MM.1S (cell line): ENCODE measurements at regions not wholly inside any gene's neighbourhood (a gene's known extent, or its start where the extent isn't known, plus 50 kb on each side); places are given as distances from the start of the nearest gene placed in this dataset.

Source experiments
- DNase-seq: peaks from one replicate; pipeline ENCODE4 v3.0.0-alpha.2; 2015
- H2AFZ ChIP-seq: fragments of 300-600 bp; sonication (generic); 2 replicates; pipeline ENCODE4 v1.6.0; 2016; ENCODE audit warnings: antibody characterized with exemption, low read length
- H3F3A ChIP-seq: fragments of 300-600 bp; sonication (generic); 2 replicates; pipeline ENCODE4 v1.6.1; 2016; ENCODE audit warnings: mild to moderate bottlenecking, antibody characterized with exemption, low read length, moderate library complexity, mixed read lengths; ENCODE audit not compliant: insufficient read depth
- H3K27ac ChIP-seq: fragments of 300-600 bp; sonication (generic); 2 replicates; pipeline ENCODE4 v1.5.1; 2016; ENCODE audit warnings: mild to moderate bottlenecking, low read length
- H3K27me3 ChIP-seq: fragments of 300-600 bp; sonication (generic); replicated peaks from 2 replicates; pipeline ENCODE4 v1.6.0; 2016; ENCODE audit warnings: low read length; ENCODE audit not compliant: insufficient read depth
- H3K36me3 ChIP-seq: fragments of 300-600 bp; sonication (generic); replicated peaks from 2 replicates; pipeline ENCODE4 v1.6.1; 2016; ENCODE audit warnings: mild to moderate bottlenecking, low read length, mixed read lengths; ENCODE audit not compliant: insufficient read depth
- H3K4me1 ChIP-seq: fragments of 300-600 bp; sonication (generic); 2 replicates; pipeline ENCODE4 v1.6.1; 2016; ENCODE audit warnings: low read length, mixed read lengths
- H3K4me2 ChIP-seq: fragments of 300-600 bp; sonication (generic); 2 replicates; pipeline ENCODE4 v1.6.0; 2016; ENCODE audit warnings: low read depth, low read length
- H3K4me3 ChIP-seq: fragments of 300-600 bp; sonication (generic); 2 replicates; pipeline ENCODE4 v1.5.1; 2016; ENCODE audit warnings: low read length, mixed read lengths
- H3K79me2 ChIP-seq: fragments of 300-600 bp; sonication (generic); 2 replicates; pipeline ENCODE4 v1.6.1; 2016; ENCODE audit warnings: mixed run types, low read length, mixed read lengths
- H3K9ac ChIP-seq: fragments of 300-600 bp; sonication (generic); 2 replicates; pipeline ENCODE4 v1.6.1; 2016; ENCODE audit warnings: low read length, mixed read lengths
- H3K9me2 ChIP-seq: fragments of 300-600 bp; sonication (generic); replicated peaks from 2 replicates; pipeline ENCODE4 v1.6.1; 2016; ENCODE audit warnings: mild to moderate bottlenecking, low read length, mixed read lengths; ENCODE audit not compliant: insufficient read depth
- H3K9me3 ChIP-seq: fragments of 300-600 bp; sonication (generic); replicated peaks from 2 replicates; pipeline ENCODE4 v1.6.1; 2016; ENCODE audit warnings: mild to moderate bottlenecking, low read length, mixed read lengths; ENCODE audit not compliant: insufficient read depth
- H4K20me1 ChIP-seq: fragments of 300-600 bp; sonication (generic); 2 replicates; pipeline ENCODE4 v1.6.1; 2016; ENCODE audit warnings: mild to moderate bottlenecking, low read length, moderate library complexity, mixed read lengths; ENCODE audit not compliant: insufficient read depth
- CTCF ChIP-seq: fragments of 300-600 bp; sonication (generic); IDR thresholded peaks from 2 replicates; pipeline ENCODE4 v1.5.1; 2016; ENCODE audit warnings: antibody characterized with exemption, low read length, mixed read lengths
- EZH2 ChIP-seq: fragments of 300-600 bp; sonication (generic); optimal IDR thresholded peaks from 2 replicates; pipeline ENCODE3; 2017; ENCODE audit warnings: low read depth, mild to moderate bottlenecking, antibody characterized with exemption, low read length, mixed read lengths
- EZH2phosphoT487 ChIP-seq: fragments of 300-600 bp; sonication (generic); IDR thresholded peaks from 2 replicates; pipeline ENCODE4 v1.6.1; 2018; ENCODE audit warnings: antibody characterized with exemption, low read length

DNA sequence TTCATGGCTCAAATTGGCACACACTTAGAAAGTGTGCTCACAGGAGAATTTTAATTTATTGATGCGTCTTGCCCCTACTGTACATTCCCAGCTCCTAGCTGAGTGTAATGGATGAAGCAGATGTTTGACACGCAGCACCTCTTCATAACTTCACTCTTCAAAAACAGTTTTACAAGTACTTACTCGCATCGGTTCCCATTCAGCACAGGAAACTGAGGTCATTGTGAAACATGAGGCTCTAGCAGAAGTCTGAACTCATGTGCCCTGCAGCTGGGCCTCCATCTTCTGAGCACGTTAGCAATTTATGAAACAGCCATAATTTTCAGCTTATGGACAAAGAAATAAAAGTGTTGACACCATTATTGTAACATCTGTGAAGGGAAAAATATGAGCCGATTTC, 558.9 kb upstream of the MGMT start:
- H4K20me1 ChIP-seq = no peaks in the 10 kb centered on the region
- H3K79me2 ChIP-seq = no peaks in the 10 kb centered on the region
- peak overlapping the region; percentile 37; the same call in 1 of the 2 replicates for H2AFZ ChIP-seq
- peak; percentile 93 for DNase-seq
- H3K9me2 ChIP-seq = no peaks in the 10 kb centered on the region
- H3K4me1 ChIP-seq = peaks cover 37% of the 10 kb centered on the region
- TF ChIP-seq EZH2 (no peak), EZH2phosphoT487 (no peak), CTCF (no peak)
- no peaks in the 10 kb centered on the region for H3K27me3 ChIP-seq
- no peaks in the 10 kb centered on the region for H3K36me3 ChIP-seq
- H3K4me2 ChIP-seq = peak overlapping the region; percentile 38
- H3F3A ChIP-seq = peaks cover 13% of the 10 kb centered on the region
- H3K4me3 ChIP-seq = 0 out of 2 replicates have a peak overlapping the region, but pooled peaks have one; percentile 5
- H3K9me3 ChIP-seq = no peaks in the 10 kb centered on the region
- H3K9ac ChIP-seq = peak overlapping the region; percentile 36; the same call in 1 of the 2 replicates
- peak overlapping the region; percentile 75 for H3K27ac ChIP-seq

DNA sequence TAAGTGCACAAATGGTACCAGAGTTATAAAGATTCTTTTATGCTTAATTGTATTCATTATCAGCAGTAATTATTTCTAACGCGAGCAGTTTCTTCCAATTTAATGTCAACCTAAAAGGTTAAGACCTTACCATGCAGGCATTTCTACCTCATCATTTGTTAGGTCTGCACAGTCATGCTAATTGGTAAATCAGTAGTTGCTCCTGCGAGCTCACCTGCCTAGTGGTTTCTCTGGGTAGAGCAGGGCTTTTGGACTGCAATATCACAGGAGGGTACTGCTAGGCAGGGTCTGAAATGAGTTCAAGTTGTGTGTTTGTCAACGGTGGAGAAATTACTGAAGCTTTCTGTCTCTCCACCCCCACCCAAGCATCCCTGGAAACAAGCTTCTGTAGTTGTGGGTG, 558.5 kb upstream of the MGMT start:
- no peaks in the 10 kb centered on the region for H3K36me3 ChIP-seq
- no peaks in the 10 kb centered on the region for H3K9me3 ChIP-seq
- H3F3A ChIP-seq = peaks cover 17% of the 10 kb centered on the region
- no peaks in the 10 kb centered on the region for H4K20me1 ChIP-seq
- H3K4me3 ChIP-seq = no peak overlapping the region
- no peak overlapping the region for H3K9ac ChIP-seq
- H3K27me3 ChIP-seq = no peaks in the 10 kb centered on the region
- peak; percentile 33 for TF ChIP-seq CTCF
- no peak for TF ChIP-seq EZH2
- TF ChIP-seq EZH2phosphoT487 = no peak
- no peaks in the 10 kb centered on the region for H3K79me2 ChIP-seq
- H3K27ac ChIP-seq = peak overlapping the region; percentile 75
- peak overlapping the region; percentile 37; the same call in 1 of the 2 replicates for H2AFZ ChIP-seq
- no peaks in the 10 kb centered on the region for H3K9me2 ChIP-seq
- H3K4me1 ChIP-seq = peaks cover 41% of the 10 kb centered on the region
- DNase-seq = peak; percentile 57
- H3K4me2 ChIP-seq = peak overlapping the region; percentile 38

GRCh38 chr10:128912568-128913311, 554.3 kb upstream of the MGMT start:
- TF ChIP-seq EZH2 = no peak
- TF ChIP-seq EZH2phosphoT487 = no peak
- TF ChIP-seq CTCF = no peak
- Histone ChIP-seq H3K9me3 (no peaks in the 10 kb centered on the region), H3K27ac (peak overlapping the region; percentile 69), H3F3A (peaks cover 23% of the 10 kb centered on the region), H3K4me2 (peak overlapping the region; percentile 67), H3K36me3 (no peaks in the 10 kb centered on the region), H3K9me2 (no peaks in the 10 kb centered on the region), H4K20me1 (no peaks in the 10 kb centered on the region), H3K4me1 (peaks cover 44% of the 10 kb centered on the region), H3K4me3 (peak overlapping the region; percentile 13; the same call in 1 of the 2 replicates), H2AFZ (peak overlapping the region; percentile 79), H3K9ac (peak overlapping the region; percentile 28; the same call in 1 of the 2 replicates), H3K79me2 (no peaks in the 10 kb centered on the region), H3K27me3 (no peaks in the 10 kb centered on the region)
- peak; percentile 71 for DNase-seq
